ENCODE measurements at regions not wholly inside any gene's neighbourhood (a gene's known extent, or its start where the extent isn't known, plus 50 kb on each side); places are given as distances from the start of the nearest gene placed in this dataset.

DNA sequence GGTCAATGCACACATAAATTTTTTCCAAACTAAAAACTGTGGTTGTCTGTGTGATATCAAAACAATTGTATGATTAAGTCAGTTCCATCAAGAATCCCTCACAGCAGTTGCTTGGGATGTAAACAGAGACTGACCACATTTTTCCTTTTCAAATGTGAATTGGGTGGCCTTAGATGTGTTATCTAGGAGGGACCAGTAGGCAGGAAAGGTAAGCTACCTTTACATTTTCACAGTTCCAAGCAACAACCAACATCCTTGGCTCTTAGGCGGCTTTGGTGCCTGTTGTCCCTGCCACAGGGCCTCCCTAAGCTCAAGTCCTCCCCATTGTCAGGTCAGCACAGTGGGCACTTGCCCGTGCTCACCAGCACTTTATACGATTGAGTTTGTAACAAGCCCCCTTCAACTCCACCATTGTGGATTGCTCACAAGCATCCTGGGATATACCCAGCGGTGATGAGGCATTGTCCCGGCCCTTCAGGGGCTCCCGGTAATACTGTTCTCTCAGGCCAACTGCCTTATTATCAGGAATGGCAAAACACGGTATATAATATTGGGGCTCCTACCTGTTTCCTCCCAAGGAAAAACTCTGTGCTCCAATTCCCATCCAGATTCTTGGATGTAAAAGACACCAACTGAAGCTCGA, 114.9 kb upstream of the ANKRD1 start:
- TF ChIP-seq FOXP2 (optimal IDR thresholded peaks at IDR 0.05; ENCODE audit: borderline replicate concordance, extremely low read depth, extremely low read length, insufficient read depth) (no peak), REST (IDR thresholded peaks at IDR 0.05; ENCODE audit: insufficient read depth in 1 of 2, low read depth in 2 of 2, low read length in 2 of 2) (no peak), POLR2AphosphoS5 (IDR thresholded peaks at IDR 0.05; ENCODE audit: low read depth, low read length) (no peak), SIN3A (IDR thresholded peaks at IDR 0.05; ENCODE audit: borderline replicate concordance, insufficient read depth, low read length) (no peak), TAF1 (IDR thresholded peaks at IDR 0.05; ENCODE audit: borderline replicate concordance, insufficient read depth, low read length) (no peak)

DNA sequence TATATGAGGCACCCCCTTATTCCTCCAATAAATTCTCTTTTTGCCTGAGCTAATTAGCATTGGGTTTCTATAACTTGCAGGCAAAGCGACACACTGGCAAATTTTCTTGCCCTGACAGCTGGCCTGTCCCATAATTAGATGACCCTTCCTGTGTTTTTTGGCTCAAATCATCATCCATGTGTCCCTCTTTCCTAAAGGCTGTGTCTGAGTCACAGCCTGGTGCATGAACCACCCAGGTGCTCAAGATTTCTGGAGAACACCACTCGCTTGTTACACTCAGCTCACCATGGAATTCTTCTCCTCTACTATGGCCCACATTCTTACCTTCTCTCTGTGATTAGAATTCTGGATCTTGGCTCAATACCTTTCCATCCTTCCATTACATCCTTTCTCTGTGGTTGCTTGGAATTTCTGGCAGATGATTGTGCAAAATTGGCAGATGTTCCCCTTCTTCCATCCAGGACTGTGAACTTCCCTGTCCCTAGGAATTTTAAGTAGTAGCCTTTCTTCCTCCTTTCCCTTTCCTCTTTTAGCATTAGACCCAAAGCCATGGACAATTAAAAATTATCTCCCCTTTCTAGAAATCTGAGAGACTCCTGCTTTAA, 116.0 kb upstream of the ANKRD1 start:
- TF ChIP-seq POLR2AphosphoS5 (IDR thresholded peaks at IDR 0.05; ENCODE audit: low read depth, low read length): no peak
- TF ChIP-seq TAF1 (IDR thresholded peaks at IDR 0.05; ENCODE audit: borderline replicate concordance, insufficient read depth, low read length): no peak
- TF ChIP-seq FOXP2 (optimal IDR thresholded peaks at IDR 0.05; ENCODE audit: borderline replicate concordance, extremely low read depth, extremely low read length, insufficient read depth): no peak
- TF ChIP-seq REST (IDR thresholded peaks at IDR 0.05; ENCODE audit: insufficient read depth in 1 of 2, low read depth in 2 of 2, low read length in 2 of 2): no peak
- TF ChIP-seq SIN3A (IDR thresholded peaks at IDR 0.05; ENCODE audit: borderline replicate concordance, insufficient read depth, low read length): no peak

- TF ChIP-seq SIN3A (IDR thresholded peaks at IDR 0.05; ENCODE audit: borderline replicate concordance, insufficient read depth, low read length): no peak
- no peak for TF ChIP-seq REST (IDR thresholded peaks at IDR 0.05; ENCODE audit: insufficient read depth in 1 of 2, low read depth in 2 of 2, low read length in 2 of 2)
- no peak for TF ChIP-seq POLR2AphosphoS5 (IDR thresholded peaks at IDR 0.05; ENCODE audit: low read depth, low read length)
- TF ChIP-seq TAF1 (IDR thresholded peaks at IDR 0.05; ENCODE audit: borderline replicate concordance, insufficient read depth, low read length): no peak
- no peak for TF ChIP-seq FOXP2 (optimal IDR thresholded peaks at IDR 0.05; ENCODE audit: borderline replicate concordance, extremely low read depth, extremely low read length, insufficient read depth)
Measured at GRCh38 chr10:91038971-91039370, 118.1 kb upstream of the ANKRD1 start.

GRCh38 chr10:91040343-91040742, 119.5 kb upstream of the ANKRD1 start:
- TF ChIP-seq SIN3A (IDR thresholded peaks at IDR 0.05; ENCODE audit: borderline replicate concordance, insufficient read depth, low read length) (no peak), FOXP2 (optimal IDR thresholded peaks at IDR 0.05; ENCODE audit: borderline replicate concordance, extremely low read depth, extremely low read length, insufficient read depth) (no peak), REST (IDR thresholded peaks at IDR 0.05; ENCODE audit: insufficient read depth in 1 of 2, low read depth in 2 of 2, low read length in 2 of 2) (no peak), TAF1 (IDR thresholded peaks at IDR 0.05; ENCODE audit: borderline replicate concordance, insufficient read depth, low read length) (no peak), POLR2AphosphoS5 (IDR thresholded peaks at IDR 0.05; ENCODE audit: low read depth, low read length) (no peak)
